ENCODE measurements at regions not wholly inside any gene's neighbourhood (a gene's known extent, or its start where the extent isn't known, plus 50 kb on each side); places are given as distances from the start of the nearest gene placed in this dataset.

DNA sequence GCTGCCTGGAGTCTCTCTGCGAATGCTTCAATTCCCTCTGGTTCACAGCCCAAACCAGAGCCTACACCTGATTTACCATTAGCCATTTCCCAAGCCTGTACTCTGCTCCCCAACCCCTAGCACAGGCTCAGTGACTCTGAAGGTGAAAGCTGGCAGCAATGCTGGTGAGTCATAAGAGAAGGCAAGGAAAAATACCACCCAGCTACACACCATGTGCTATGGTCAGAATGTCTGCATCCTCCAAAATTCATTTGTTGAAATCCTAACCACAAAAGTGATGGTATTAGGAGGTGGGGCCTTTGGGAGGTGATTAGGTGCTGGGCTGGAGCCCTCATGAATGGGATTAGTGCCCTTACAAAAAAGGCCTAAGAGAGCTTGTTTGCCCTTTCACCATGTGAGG lies 117.1 kb upstream of the TJP1 start:
- peak; percentile 28 for DNase-seq (ENCODE audit: low read depth)
- H3K4me3 ChIP-seq (replicated peaks; ENCODE audit: low read depth, low read length): no peak overlapping the region
- TF ChIP-seq, protein P1, sequence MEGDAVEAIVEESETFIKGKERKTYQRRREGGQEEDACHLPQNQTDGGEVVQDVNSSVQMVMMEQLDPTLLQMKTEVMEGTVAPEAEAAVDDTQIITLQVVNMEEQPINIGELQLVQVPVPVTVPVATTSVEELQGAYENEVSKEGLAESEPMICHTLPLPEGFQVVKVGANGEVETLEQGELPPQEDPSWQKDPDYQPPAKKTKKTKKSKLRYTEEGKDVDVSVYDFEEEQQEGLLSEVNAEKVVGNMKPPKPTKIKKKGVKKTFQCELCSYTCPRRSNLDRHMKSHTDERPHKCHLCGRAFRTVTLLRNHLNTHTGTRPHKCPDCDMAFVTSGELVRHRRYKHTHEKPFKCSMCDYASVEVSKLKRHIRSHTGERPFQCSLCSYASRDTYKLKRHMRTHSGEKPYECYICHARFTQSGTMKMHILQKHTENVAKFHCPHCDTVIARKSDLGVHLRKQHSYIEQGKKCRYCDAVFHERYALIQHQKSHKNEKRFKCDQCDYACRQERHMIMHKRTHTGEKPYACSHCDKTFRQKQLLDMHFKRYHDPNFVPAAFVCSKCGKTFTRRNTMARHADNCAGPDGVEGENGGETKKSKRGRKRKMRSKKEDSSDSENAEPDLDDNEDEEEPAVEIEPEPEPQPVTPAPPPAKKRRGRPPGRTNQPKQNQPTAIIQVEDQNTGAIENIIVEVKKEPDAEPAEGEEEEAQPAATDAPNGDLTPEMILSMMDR (IDR thresholded peaks at IDR 0.05; ENCODE audit: low read length, missing control alignments): no peak

GRCh38 chr15:29938361-29939335 lies 116.4 kb upstream of the TJP1 start:
- H3K4me3 ChIP-seq (replicated peaks; ENCODE audit: low read depth, low read length): no peak overlapping the region
- TF ChIP-seq, protein P1 (IDR thresholded peaks at IDR 0.05; ENCODE audit: low read length, missing control alignments): peak; percentile 18
- no peak for DNase-seq (ENCODE audit: low read depth)

- peak; percentile 59 for DNase-seq (ENCODE audit: low read depth)
- H3K4me3 ChIP-seq (replicated peaks; ENCODE audit: low read depth, low read length): no peak overlapping the region
- TF ChIP-seq, protein P1 (IDR thresholded peaks at IDR 0.05; ENCODE audit: low read length, missing control alignments): no peak
Observed at GRCh38 chr15:29937956-29938355, 115.7 kb upstream of the TJP1 start.

- H3K4me3 ChIP-seq (replicated peaks; ENCODE audit: low read depth, low read length): no peak overlapping the region
- DNase-seq (ENCODE audit: low read depth): peak; percentile 50
- TF ChIP-seq, protein P1 (IDR thresholded peaks at IDR 0.05; ENCODE audit: low read length, missing control alignments): no peak
Observed at GRCh38 chr15:29936353-29937049, 114.2 kb upstream of the TJP1 start.

- H3K4me3 ChIP-seq (replicated peaks; ENCODE audit: low read depth, low read length): no peak overlapping the region
- TF ChIP-seq, protein P1 (IDR thresholded peaks at IDR 0.05; ENCODE audit: low read length, missing control alignments): peak; percentile 16
- DNase-seq (ENCODE audit: low read depth): no peak
Observed at GRCh38 chr15:29935296-29936004, 113.2 kb upstream of the TJP1 start.

GRCh38 chr15:29934251-29934650 lies 112.0 kb upstream of the TJP1 start:
- H3K4me3 ChIP-seq (replicated peaks; ENCODE audit: low read depth, low read length): no peak overlapping the region
- TF ChIP-seq, protein P1 (IDR thresholded peaks at IDR 0.05; ENCODE audit: low read length, missing control alignments): no peak
- DNase-seq (ENCODE audit: low read depth): peak; percentile 76
